ENCODE measurements at regions not wholly inside any gene's neighbourhood (a gene's known extent, or its start where the extent isn't known, plus 50 kb on each side); places are given as distances from the start of the nearest gene placed in this dataset.
"Not testable (repeated sequence)": the region's sequence is repeated elsewhere in the genome, so short reads cannot be mapped to it uniquely, and the experiment has no call there.

DNA sequence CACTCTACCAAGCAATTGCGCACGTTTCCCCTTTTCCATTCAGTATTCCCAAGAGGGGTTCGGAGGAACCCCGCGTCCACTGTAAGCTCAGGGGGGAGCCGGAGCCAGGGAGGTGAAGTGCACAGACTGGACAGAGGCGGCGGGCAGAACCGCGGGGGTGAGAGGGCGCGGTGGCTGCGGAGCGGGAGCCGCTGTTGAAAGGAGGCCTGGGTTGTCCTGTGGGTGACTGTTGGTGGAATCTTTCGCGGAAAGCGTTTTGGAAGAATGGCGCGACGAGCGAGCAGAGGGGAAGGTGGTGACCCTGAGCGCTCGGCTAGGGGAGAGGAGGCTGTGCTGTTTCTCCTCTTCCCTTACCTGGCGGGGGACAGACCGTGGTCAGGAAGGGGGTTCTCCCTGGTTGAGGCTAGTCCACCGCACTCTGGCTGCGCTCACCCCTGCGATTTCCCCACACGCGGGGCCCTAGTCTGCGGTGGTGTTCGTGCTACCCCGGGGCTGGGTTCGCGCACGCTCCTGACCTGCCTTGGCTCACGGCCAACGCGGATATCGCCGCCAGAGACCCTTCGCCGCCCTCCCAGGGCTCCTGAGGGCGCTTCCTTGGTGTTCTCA lies 92.8 kb downstream of the PRKAB2 start:
- Histone ChIP-seq H3K4me1 (ENCODE audit: control insufficient read depth, low read depth, low read length) (peaks cover 8% of the 10 kb centered on the region), H3K27ac (ENCODE audit: low read length) (no peak overlapping the region), H3K4me3 (ENCODE audit: low read length) (peak overlapping the region; percentile 48), H3K36me3 (ENCODE audit: control insufficient read depth, low read depth, low read length) (no peaks in the 10 kb centered on the region), H3K27me3 (ENCODE audit: control insufficient read depth, insufficient read depth, low read length) (peaks cover 98% of the 10 kb centered on the region), H3K9ac (ENCODE audit: low read length) (no peak overlapping the region), H3K9me3 (ENCODE audit: control insufficient read depth, low read depth, low read length) (no peaks in the 10 kb centered on the region)

DNA sequence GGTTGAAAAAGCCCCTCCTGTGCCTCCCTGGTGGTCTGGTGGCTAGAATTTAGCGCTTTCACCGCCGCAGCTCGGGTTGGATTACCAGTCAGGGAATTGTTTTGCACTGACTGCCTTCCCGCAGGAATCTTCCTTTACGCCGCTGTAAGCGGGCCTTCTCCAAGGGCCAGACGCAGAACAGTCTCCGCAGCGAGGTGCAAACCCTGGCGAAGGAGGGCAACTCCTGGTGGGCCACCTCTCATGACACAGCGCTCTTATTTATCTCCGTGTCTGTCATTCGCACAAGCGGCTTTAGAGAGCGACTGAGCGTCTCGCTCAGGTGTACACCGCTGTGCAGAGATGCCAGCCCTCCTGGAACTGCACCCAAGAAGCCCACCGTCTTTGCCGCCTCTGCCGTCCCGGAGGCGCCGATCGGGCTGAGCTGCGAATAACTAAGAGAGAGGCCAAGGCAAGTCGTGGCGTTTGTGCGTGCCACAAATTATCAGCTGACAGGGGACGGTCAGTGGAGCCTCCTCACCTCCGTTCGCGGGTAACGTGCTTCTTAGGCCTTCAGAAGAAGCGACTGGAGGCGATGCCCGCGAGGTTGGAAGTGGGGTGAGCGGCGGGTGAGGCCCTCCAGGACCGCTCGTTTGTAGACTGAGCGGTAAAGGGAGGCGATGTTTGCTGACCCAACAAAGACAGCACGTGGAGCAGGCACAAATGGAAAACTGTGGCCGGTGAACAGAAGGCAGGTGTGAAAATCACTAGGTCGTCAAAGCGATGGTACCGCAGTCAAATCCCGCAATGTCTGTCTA lies 93.5 kb downstream of the PRKAB2 start:
- H3K9me3 ChIP-seq (ENCODE audit: control insufficient read depth, low read depth, low read length): no peaks in the 10 kb centered on the region
- peaks cover 8% of the 10 kb centered on the region for H3K4me1 ChIP-seq (ENCODE audit: control insufficient read depth, low read depth, low read length)
- no peak overlapping the region for H3K27ac ChIP-seq (ENCODE audit: low read length)
- no peaks in the 10 kb centered on the region for H3K36me3 ChIP-seq (ENCODE audit: control insufficient read depth, low read depth, low read length)
- H3K9ac ChIP-seq (ENCODE audit: low read length): no peak overlapping the region
- peaks cover 100% of the 10 kb centered on the region for H3K27me3 ChIP-seq (ENCODE audit: control insufficient read depth, insufficient read depth, low read length)
- H3K4me3 ChIP-seq (ENCODE audit: low read length): peak overlapping the region; percentile 33

DNA sequence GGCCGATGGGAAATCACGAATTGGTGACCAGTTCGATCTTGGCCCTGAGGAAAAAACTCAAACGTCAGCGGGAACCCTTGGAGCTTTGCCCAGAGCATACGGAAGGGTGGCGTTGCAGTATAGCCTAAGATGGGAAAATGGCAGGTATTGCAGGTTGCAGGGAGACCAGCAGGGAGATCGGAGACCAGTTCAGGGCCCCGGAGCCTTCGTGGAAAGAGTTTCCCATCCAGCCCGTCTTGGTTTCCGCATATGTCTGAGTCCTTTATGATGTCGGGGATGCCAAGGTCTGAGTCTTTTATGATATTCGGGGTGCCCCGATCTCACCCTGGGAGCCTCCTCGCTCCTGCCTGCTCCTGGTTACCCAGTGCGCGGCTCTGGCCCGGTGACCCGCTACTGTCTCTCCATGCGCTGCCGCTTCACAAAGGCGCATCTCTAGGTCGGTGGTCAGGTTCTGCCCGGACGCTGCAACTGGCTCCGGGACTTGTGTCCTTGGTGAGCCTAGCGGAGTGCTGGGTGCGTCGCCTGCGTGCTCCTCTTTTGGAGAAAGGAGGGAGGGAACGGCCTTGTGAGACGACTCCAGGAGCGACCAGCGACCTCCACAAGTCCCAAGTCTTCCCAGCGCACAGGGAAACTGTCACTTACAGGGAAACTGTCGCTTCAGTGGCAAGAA lies 94.2 kb downstream of the PRKAB2 start:
- no peak overlapping the region for H3K27ac ChIP-seq (ENCODE audit: low read length)
- H3K4me1 ChIP-seq (ENCODE audit: control insufficient read depth, low read depth, low read length): peaks cover 4% of the 10 kb centered on the region
- no peak overlapping the region for H3K9ac ChIP-seq (ENCODE audit: low read length)
- peak overlapping the region; percentile 33 for H3K4me3 ChIP-seq (ENCODE audit: low read length)
- no peaks in the 10 kb centered on the region for H3K9me3 ChIP-seq (ENCODE audit: control insufficient read depth, low read depth, low read length)
- H3K36me3 ChIP-seq (ENCODE audit: control insufficient read depth, low read depth, low read length): no peaks in the 10 kb centered on the region
- peaks cover 100% of the 10 kb centered on the region for H3K27me3 ChIP-seq (ENCODE audit: control insufficient read depth, insufficient read depth, low read length)

DNA sequence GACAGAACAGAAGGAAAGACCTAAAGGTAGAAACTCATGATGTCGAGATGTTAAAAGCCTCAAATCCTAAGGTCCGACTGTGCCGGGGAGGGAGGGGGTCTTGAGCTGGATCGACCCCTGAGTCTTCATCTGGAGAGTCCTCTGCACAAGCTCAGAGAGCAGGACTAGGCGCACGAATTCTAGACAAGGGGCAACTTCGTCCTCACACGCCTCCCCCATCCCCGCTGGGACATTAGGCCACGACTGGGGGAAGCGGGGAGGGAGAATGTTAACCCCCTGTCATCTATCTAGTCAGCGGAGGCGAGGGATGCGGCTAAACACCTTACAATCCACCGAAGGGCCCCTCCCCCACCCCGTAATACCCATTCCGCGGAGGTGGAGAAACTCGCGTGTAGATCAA lies 94.7 kb downstream of the PRKAB2 start:
- Histone ChIP-seq H3K4me1 (ENCODE audit: control insufficient read depth, low read depth, low read length) (peaks cover 4% of the 10 kb centered on the region), H3K4me3 (ENCODE audit: low read length) (no peak overlapping the region), H3K27me3 (ENCODE audit: control insufficient read depth, insufficient read depth, low read length) (peaks cover 100% of the 10 kb centered on the region), H3K9me3 (ENCODE audit: control insufficient read depth, low read depth, low read length) (no peaks in the 10 kb centered on the region), H3K27ac (ENCODE audit: low read length) (no peak overlapping the region), H3K36me3 (ENCODE audit: control insufficient read depth, low read depth, low read length) (no peaks in the 10 kb centered on the region), H3K9ac (ENCODE audit: low read length) (no peak overlapping the region)

DNA sequence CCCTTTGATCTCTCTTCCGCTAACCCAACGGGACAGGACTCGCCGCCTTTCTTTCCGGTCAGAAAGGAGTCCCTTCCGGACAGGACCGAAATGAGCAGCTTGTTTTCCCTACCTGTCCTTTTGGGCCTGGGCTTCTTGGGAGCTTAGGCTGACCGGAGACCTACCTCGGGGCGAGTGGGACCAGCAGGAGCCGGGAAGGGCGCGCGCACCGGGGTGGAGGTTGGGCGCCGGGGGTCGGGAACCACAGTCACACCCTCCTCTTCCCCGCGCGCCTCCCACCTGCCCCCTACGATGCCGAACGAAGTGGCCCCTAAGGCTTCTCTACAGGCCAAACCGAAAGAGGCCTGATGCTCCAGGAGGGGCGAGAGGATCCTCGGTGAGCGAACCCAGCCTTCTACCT lies 95.2 kb downstream of the PRKAB2 start:
- no peak overlapping the region for H3K27ac ChIP-seq (ENCODE audit: low read length)
- no peaks in the 10 kb centered on the region for H3K36me3 ChIP-seq (ENCODE audit: control insufficient read depth, low read depth, low read length)
- peaks cover 100% of the 10 kb centered on the region for H3K27me3 ChIP-seq (ENCODE audit: control insufficient read depth, insufficient read depth, low read length)

DNA sequence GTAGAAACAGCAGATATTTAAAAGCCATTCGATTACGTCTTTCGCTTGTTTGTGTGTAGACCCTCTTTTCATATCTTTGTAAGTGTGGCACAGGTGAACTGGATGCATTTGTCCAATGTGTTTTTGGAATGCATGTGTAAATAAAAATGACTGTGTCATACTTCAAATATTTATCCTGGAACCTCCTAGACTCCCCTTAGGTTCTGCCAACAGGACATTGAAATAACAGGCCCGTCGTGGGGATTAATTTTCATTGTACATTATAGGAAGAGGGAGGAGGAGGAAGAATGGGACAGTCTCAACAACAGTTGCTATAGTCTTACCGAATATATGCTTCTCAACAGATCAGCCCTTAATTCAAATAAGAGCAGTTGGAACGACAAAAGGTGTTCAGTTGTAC lies 95.8 kb downstream of the PRKAB2 start:
- Histone ChIP-seq H3K27me3 (ENCODE audit: control insufficient read depth, insufficient read depth, low read length) (peaks cover 100% of the 10 kb centered on the region), H3K27ac (ENCODE audit: low read length) (no peak overlapping the region), H3K4me3 (ENCODE audit: low read length) (no peak overlapping the region), H3K4me1 (ENCODE audit: control insufficient read depth, low read depth, low read length) (peaks cover 4% of the 10 kb centered on the region), H3K9ac (ENCODE audit: low read length) (no peak overlapping the region), H3K36me3 (ENCODE audit: control insufficient read depth, low read depth, low read length) (no peaks in the 10 kb centered on the region), H3K9me3 (ENCODE audit: control insufficient read depth, low read depth, low read length) (no peaks in the 10 kb centered on the region)

More for the DNA sequence above, 95.2 kb downstream of the PRKAB2 start:
- no peak overlapping the region for H3K4me3 ChIP-seq (ENCODE audit: low read length)
- H3K4me1 ChIP-seq (ENCODE audit: control insufficient read depth, low read depth, low read length): peaks cover 4% of the 10 kb centered on the region
- H3K9ac ChIP-seq (ENCODE audit: low read length): no peak overlapping the region
- no peaks in the 10 kb centered on the region for H3K9me3 ChIP-seq (ENCODE audit: control insufficient read depth, low read depth, low read length)

DNA sequence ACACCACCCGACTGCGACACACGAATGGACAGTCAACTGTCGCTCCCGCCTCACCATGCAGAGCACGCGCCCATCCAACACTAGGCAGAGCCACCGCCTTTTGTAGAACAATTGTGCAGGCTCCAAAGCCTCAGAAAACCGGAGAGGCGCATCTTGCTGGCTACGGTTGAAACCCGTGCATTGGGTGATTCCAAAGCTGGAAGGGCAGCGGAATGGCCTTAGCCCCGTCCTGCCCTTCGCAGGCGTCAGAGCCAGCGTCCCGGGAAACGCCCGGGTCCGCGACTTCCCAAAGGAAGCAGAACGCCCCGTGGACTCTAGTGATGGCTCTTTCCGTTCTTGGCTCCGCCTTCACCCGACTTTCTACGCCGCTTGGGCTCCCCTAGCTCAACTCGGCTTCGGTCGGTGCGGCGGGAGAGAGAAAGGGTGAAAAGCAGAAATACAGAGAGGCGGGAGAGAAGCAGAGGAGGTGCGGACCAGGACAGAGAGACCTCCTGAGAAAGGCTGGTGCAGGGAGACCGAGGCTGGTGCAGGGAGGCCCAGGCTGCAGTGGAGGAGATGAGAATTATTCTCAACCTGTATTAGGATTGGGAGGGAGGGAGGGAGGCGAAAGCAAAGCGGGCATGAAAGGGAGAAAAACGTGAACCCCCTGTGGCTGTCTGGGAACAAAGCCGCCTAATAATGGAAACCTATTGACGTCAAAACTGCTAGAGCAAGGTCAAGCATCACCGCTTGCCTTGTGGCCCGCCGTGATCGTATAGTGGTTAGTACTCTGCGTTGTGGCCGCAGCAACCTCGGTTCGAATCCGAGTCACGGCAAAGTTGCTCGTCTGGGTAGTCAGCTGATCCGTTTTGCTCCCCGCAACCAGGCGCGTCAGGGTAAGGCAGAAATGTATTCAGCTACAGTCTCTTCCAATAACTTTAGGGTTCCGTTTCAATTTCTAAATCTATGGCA lies 99.5 kb downstream of the PRKAB2 start:
- H3K36me3 ChIP-seq (ENCODE audit: control insufficient read depth, low read depth, low read length): no peaks in the 10 kb centered on the region
- no peaks in the 10 kb centered on the region for H3K4me1 ChIP-seq (ENCODE audit: control insufficient read depth, low read depth, low read length)
- H3K9ac ChIP-seq (ENCODE audit: low read length): no peak overlapping the region
- H3K27me3 ChIP-seq (ENCODE audit: control insufficient read depth, insufficient read depth, low read length): peaks cover 74% of the 10 kb centered on the region
- peak overlapping the region; percentile 39 for H3K4me3 ChIP-seq (ENCODE audit: low read length)
- no peaks in the 10 kb centered on the region for H3K9me3 ChIP-seq (ENCODE audit: control insufficient read depth, low read depth, low read length)
- no peak overlapping the region for H3K27ac ChIP-seq (ENCODE audit: low read length)

DNA sequence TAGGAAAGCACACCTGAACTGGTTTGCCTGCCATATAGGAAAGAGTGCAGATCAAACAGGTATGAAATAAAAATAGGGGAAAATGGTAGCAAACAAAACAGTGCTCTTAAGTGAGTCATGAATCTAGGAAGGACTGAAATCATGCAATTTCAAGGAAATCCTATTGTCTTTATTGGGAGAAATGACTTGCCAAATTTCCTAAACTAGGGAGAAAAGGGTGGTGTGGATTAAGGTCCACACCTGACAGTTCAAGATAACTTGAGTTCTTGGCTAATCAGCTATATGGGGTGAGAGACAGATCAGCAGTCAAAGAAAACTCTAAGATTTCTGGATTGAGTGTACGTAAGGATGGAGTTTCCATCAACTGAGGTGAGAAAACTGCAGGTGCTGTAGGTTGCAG lies 101.1 kb downstream of the PRKAB2 start:
- Histone ChIP-seq H3K4me1 (ENCODE audit: control insufficient read depth, low read depth, low read length) (no peaks in the 10 kb centered on the region), H3K36me3 (ENCODE audit: control insufficient read depth, low read depth, low read length) (no peaks in the 10 kb centered on the region), H3K9me3 (ENCODE audit: control insufficient read depth, low read depth, low read length) (no peaks in the 10 kb centered on the region), H3K27ac (ENCODE audit: low read length) (no peak overlapping the region), H3K27me3 (ENCODE audit: control insufficient read depth, insufficient read depth, low read length) (peaks cover 58% of the 10 kb centered on the region), H3K9ac (ENCODE audit: low read length) (no peak overlapping the region), H3K4me3 (ENCODE audit: low read length) (no peak overlapping the region)

DNA sequence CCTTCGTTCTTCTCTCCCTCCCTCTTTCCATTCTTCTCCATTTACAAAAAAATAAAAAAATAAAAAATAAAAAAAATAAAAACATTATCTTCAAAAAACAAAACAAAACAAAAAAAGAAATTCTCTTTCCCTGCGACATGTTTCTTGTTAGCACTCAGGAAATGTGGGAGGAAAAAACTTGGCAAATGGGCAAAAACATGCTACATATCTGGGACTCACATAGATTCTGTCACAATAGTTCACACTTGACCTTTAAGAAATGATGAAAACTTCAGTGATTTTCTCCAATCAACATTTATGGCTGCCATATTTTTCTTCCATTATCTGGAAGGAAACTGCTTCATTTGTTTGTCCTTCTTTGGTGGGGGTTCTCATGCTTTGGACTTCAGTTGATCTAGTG lies 109.3 kb downstream of the PRKAB2 start:
- Histone ChIP-seq H3K4me1 (ENCODE audit: control insufficient read depth, low read depth, low read length) (no peaks in the 10 kb centered on the region), H3K27ac (ENCODE audit: low read length) (no peak overlapping the region), H3K36me3 (ENCODE audit: control insufficient read depth, low read depth, low read length) (no peaks in the 10 kb centered on the region), H3K27me3 (ENCODE audit: control insufficient read depth, insufficient read depth, low read length) (no peaks in the 10 kb centered on the region), H3K9ac (ENCODE audit: low read length) (no peak overlapping the region), H3K9me3 (ENCODE audit: control insufficient read depth, low read depth, low read length) (peaks cover 5% of the 10 kb centered on the region), H3K4me3 (ENCODE audit: low read length) (no peak overlapping the region)

DNA sequence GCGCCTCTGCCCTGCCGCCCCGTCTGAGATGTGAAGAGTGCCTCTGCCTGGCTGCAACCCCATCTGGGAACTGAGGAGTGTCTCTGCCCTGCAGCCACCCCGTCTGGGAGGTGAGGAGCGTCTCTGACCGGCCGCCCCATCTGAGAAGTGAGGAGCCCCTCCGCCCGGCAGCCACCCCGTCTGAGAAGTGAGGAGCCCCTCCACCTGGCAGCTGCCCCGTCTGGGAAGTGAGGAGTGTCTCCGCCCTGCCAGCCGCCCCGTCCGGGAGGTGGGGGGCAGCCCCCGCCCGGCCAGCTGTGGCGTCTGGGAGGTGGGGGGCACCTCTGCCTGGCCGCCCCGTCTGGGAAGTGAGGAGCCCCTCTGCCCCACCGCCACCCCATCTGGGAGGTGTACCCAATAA lies 110.4 kb downstream of the PRKAB2 start:
- H3K9ac ChIP-seq (ENCODE audit: low read length); H3K36me3 ChIP-seq (ENCODE audit: control insufficient read depth, low read depth, low read length); H3K9me3 ChIP-seq (ENCODE audit: control insufficient read depth, low read depth, low read length); H3K4me1 ChIP-seq (ENCODE audit: control insufficient read depth, low read depth, low read length); H3K4me3 ChIP-seq (ENCODE audit: low read length); H3K27ac ChIP-seq (ENCODE audit: low read length); H3K27me3 ChIP-seq (ENCODE audit: control insufficient read depth, insufficient read depth, low read length): not testable (repeated sequence)

DNA sequence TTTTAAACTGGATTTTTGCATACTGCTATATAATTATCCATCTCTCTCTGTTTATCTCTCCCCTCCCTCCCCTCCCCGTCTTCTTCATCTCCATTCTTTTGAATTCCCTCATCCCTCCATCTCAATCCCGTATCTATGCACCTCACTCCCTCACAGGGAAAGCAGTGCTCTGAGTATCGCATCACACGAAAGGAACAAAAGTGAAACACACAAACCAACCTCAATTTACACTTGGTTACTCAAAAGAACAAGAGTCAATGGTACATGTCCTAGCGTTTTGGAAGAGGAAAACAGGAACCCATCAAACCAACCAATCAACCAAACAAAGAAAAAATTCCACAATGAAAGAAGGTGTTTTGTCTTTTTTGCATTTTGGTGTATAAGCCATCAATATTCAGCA lies 115.1 kb downstream of the NBPF12 start:
- Histone ChIP-seq H3K4me3 (ENCODE audit: low read length) (no peak overlapping the region), H3K27ac (ENCODE audit: low read length) (no peak overlapping the region), H3K9ac (ENCODE audit: low read length) (no peak overlapping the region), H3K27me3 (ENCODE audit: control insufficient read depth, insufficient read depth, low read length) (no peaks in the 10 kb centered on the region), H3K9me3 (ENCODE audit: control insufficient read depth, low read depth, low read length) (no peaks in the 10 kb centered on the region), H3K4me1 (ENCODE audit: control insufficient read depth, low read depth, low read length) (no peaks in the 10 kb centered on the region), H3K36me3 (ENCODE audit: control insufficient read depth, low read depth, low read length) (no peaks in the 10 kb centered on the region)
